ENCODE measurements at regions not wholly inside any gene's neighbourhood (a gene's known extent, or its start where the extent isn't known, plus 50 kb on each side); places are given as distances from the start of the nearest gene placed in this dataset.

DNA sequence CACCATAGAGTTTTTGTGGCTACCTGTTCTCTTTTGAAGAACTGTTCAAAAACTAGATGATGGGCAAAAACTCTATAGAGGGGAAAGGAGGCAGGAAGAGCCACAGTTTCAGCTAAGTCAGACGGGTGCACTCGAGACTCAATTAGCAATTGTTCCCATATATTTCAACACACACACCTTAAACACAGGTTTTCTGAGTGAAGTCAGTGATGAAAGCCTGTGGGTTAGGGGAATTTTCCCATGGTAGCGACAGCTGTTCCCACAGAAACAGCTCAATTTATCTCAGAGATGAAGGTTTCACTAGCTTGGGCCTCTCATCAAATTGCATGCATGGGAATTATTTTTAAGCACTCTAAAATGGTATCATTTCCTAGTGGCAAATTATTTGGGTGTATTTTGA lies 143.4 kb downstream of the ZIC5 start:
- Histone ChIP-seq H3K4me1 (ENCODE audit: insufficient read depth) (no peaks in the 10 kb centered on the region), H3K36me3 (replicated peaks; ENCODE audit: insufficient read depth, low read depth) (no peaks in the 10 kb centered on the region), H3K9me2 (replicated peaks; ENCODE audit: insufficient read depth) (no peaks in the 10 kb centered on the region), H3K4me3 (no peak overlapping the region), H2AFZ (no peak overlapping the region), H3K27me3 (no peaks in the 10 kb centered on the region), H4K20me1 (ENCODE audit: insufficient read depth, poor library complexity, severe bottlenecking) (no peaks in the 10 kb centered on the region), H3K27ac (no peak overlapping the region), H3K4me2 (no peak overlapping the region), H3K79me2 (no peaks in the 10 kb centered on the region), H3K9me3 (ENCODE audit: low read depth) (no peaks in the 10 kb centered on the region)
- 87% methylated on average over 3 of the region's 3 CpGs for WGBS (ENCODE audit: low lambda C conversion rate, missing lambda C conversion rate)
- DNase-seq (ENCODE audit: low spot score), result no peak
- TF ChIP-seq EZH2phosphoT487 (IDR thresholded peaks at IDR 0.05; ENCODE audit: low read depth, severe bottlenecking, unreplicated experiment) (no peak), EZH2 (IDR thresholded peaks at IDR 0.05; ENCODE audit: borderline replicate concordance) (no peak)
- TF ChIP-seq, protein P1, sequence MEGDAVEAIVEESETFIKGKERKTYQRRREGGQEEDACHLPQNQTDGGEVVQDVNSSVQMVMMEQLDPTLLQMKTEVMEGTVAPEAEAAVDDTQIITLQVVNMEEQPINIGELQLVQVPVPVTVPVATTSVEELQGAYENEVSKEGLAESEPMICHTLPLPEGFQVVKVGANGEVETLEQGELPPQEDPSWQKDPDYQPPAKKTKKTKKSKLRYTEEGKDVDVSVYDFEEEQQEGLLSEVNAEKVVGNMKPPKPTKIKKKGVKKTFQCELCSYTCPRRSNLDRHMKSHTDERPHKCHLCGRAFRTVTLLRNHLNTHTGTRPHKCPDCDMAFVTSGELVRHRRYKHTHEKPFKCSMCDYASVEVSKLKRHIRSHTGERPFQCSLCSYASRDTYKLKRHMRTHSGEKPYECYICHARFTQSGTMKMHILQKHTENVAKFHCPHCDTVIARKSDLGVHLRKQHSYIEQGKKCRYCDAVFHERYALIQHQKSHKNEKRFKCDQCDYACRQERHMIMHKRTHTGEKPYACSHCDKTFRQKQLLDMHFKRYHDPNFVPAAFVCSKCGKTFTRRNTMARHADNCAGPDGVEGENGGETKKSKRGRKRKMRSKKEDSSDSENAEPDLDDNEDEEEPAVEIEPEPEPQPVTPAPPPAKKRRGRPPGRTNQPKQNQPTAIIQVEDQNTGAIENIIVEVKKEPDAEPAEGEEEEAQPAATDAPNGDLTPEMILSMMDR (IDR thresholded peaks at IDR 0.05; ENCODE audit: poor library complexity), result no peak

DNA sequence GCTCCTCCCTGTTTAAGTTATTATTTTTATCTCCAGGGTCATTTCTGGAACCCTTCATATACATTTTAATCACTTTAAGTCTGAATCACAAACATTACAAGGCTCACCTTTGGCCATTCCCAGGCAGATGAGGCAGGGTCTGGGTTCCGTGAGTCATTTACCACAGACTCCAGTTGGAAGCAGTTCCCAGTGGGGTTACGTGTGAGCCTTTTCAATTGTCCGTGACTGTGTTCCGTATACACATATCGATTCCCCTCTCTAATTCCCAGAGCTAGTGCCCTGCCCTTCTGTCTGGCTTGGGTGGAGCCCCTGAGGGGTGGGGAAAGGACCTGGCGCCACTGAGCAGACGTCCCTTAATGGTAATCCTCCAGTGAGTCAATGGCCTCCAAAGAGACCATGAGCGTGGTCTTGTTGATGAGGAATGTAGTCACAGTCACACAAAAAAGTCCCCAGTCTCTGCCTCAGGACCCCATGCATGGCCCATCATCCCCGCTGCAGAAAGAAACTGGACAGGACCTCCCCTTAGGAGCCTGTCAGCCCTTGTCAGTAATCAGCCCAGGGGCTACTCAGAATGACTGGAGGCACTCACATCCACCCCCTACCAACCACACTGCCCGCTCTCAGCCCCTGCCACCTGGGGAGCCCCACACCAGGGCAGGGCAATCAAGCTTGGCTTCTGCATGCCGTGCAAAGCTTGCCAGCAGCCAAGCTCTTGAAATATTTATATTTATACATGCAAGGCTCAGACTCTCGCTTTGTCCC lies 144.4 kb downstream of the ZIC5 start:
- H3K9me2 ChIP-seq (replicated peaks; ENCODE audit: insufficient read depth), result no peaks in the 10 kb centered on the region
- H3K79me2 ChIP-seq, result no peaks in the 10 kb centered on the region
- no peak for DNase-seq (ENCODE audit: low spot score)
- WGBS (ENCODE audit: low lambda C conversion rate, missing lambda C conversion rate), result 95% methylated on average over 12 of the region's 12 CpGs
- H3K4me2 ChIP-seq, result no peak overlapping the region
- no peaks in the 10 kb centered on the region for H3K9me3 ChIP-seq (ENCODE audit: low read depth)
- H3K27me3 ChIP-seq, result no peaks in the 10 kb centered on the region
- no peak overlapping the region for H3K27ac ChIP-seq
- H2AFZ ChIP-seq, result no peak overlapping the region
- no peaks in the 10 kb centered on the region for H3K36me3 ChIP-seq (replicated peaks; ENCODE audit: insufficient read depth, low read depth)
- H3K4me3 ChIP-seq, result no peak overlapping the region
- no peaks in the 10 kb centered on the region for H3K4me1 ChIP-seq (ENCODE audit: insufficient read depth)
- TF ChIP-seq, protein P1 (IDR thresholded peaks at IDR 0.05; ENCODE audit: poor library complexity), result no peak
- TF ChIP-seq EZH2 (IDR thresholded peaks at IDR 0.05; ENCODE audit: borderline replicate concordance) (no peak), EZH2phosphoT487 (IDR thresholded peaks at IDR 0.05; ENCODE audit: low read depth, severe bottlenecking, unreplicated experiment) (no peak)
- H4K20me1 ChIP-seq (ENCODE audit: insufficient read depth, poor library complexity, severe bottlenecking), result no peaks in the 10 kb centered on the region

DNA sequence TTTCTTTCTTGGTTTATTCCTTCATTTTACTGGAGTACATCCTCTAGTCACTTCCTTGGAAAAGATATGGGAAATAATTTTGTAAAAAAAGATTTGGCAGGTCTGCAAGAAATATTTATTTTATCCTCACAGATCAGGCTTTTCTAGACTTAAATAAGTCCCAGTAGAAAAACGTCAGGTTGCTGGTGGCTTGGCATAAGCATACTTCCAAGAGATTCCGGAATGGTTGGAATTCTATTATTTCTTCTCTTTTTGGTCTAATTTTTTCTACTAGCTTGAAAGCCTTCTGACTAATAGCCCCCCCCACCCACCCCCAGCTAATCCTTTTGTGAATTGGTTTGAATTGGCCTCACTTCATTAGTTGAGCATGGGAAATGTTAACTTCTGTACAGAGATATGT lies 147.6 kb downstream of the ZIC5 start:
- TF ChIP-seq EZH2 (IDR thresholded peaks at IDR 0.05; ENCODE audit: borderline replicate concordance), result no peak
- TF ChIP-seq EZH2phosphoT487 (IDR thresholded peaks at IDR 0.05; ENCODE audit: low read depth, severe bottlenecking, unreplicated experiment), result no peak
- TF ChIP-seq, protein P1 (IDR thresholded peaks at IDR 0.05; ENCODE audit: poor library complexity), result no peak
- Histone ChIP-seq H3K4me3 (no peak overlapping the region), H3K9me3 (ENCODE audit: low read depth) (no peaks in the 10 kb centered on the region), H3K4me2 (no peak overlapping the region), H3K4me1 (ENCODE audit: insufficient read depth) (peaks cover 5% of the 10 kb centered on the region), H4K20me1 (ENCODE audit: insufficient read depth, poor library complexity, severe bottlenecking) (no peaks in the 10 kb centered on the region), H3K9me2 (replicated peaks; ENCODE audit: insufficient read depth) (no peaks in the 10 kb centered on the region), H3K36me3 (replicated peaks; ENCODE audit: insufficient read depth, low read depth) (no peaks in the 10 kb centered on the region), H3K27ac (no peak overlapping the region), H3K79me2 (no peaks in the 10 kb centered on the region), H3K27me3 (no peaks in the 10 kb centered on the region), H2AFZ (no peak overlapping the region)
- WGBS (ENCODE audit: low lambda C conversion rate, missing lambda C conversion rate), result 92% methylated on average over 2 of the region's 2 CpGs
- no peak for DNase-seq (ENCODE audit: low spot score)

All from hepatocyte (in vitro differentiated cells).